GM12892 (cell line): ENCODE measurements at regions not wholly inside any gene's neighbourhood (a gene's known extent, or its start where the extent isn't known, plus 50 kb on each side); places are given as distances from the start of the nearest gene placed in this dataset.

Experiments used
- DNase-seq: peaks from one replicate; pipeline ENCODE4 v3.0.0; 2011; ENCODE audit not compliant: insufficient read length
- FAIRE-seq: peaks from 2 replicates; lab custom pipeline; 2011; peaks lifted over from hg19 to GRCh38; lab: Jason Lieb, UNC
- POLR2A ChIP-seq: IDR thresholded peaks from 2 replicates; pipeline ENCODE4 v1.6.1; 2011; ENCODE audit warnings: low read depth, low read length, control low read depth
- POLR2AphosphoS5 ChIP-seq: IDR thresholded peaks from 2 replicates; pipeline ENCODE4 v1.6.1; 2011; ENCODE audit warnings: low read depth, low read length, control low read depth
- TAF1 ChIP-seq: IDR thresholded peaks from 2 replicates; pipeline ENCODE4 v1.6.1; 2011; ENCODE audit warnings: low read depth, mild to moderate bottlenecking, control low read depth, low read length, borderline replicate concordance

- no peak for FAIRE-seq
- DNase-seq, result no peak
- TF ChIP-seq POLR2AphosphoS5 (no peak), TAF1 (no peak), POLR2A (no peak)
Observed at GRCh38 chr4:163582703-163583102, 88.2 kb downstream of the TMA16 start.

GRCh38 chr4:163587867-163588266 is 93.4 kb downstream of the TMA16 start:
- DNase-seq (no peak), FAIRE-seq (peak; percentile 5)
- no peak for TF ChIP-seq POLR2AphosphoS5
- TF ChIP-seq TAF1, result no peak
- TF ChIP-seq POLR2A, result no peak

GRCh38 chr4:163588532-163588931 is 94.0 kb downstream of the TMA16 start:
- FAIRE-seq, result no peak
- TF ChIP-seq TAF1 (no peak), POLR2AphosphoS5 (no peak), POLR2A (no peak)

GRCh38 chr4:163590103-163590502 is 95.6 kb downstream of the TMA16 start:
- FAIRE-seq, result no peak
- TF ChIP-seq POLR2AphosphoS5 (no peak), TAF1 (no peak), POLR2A (no peak)

More at GRCh38 chr4:163588532-163588931, 94.0 kb downstream of the TMA16 start:
- no peak for DNase-seq

GRCh38 chr4:163590619-163591264 is 96.3 kb downstream of the TMA16 start:
- peak; percentile 56 for FAIRE-seq

More at GRCh38 chr4:163590103-163590502, 95.6 kb downstream of the TMA16 start:
- no peak for DNase-seq

GRCh38 chr4:163591614-163592020 is 97.1 kb downstream of the TMA16 start:
- FAIRE-seq (peak; percentile 87), DNase-seq (no peak)
- TF ChIP-seq TAF1 (no peak), POLR2AphosphoS5 (no peak), POLR2A (no peak)

More at GRCh38 chr4:163590619-163591264, 96.3 kb downstream of the TMA16 start:
- TF ChIP-seq TAF1 (no peak), POLR2AphosphoS5 (no peak), POLR2A (no peak)
- no peak for DNase-seq

- FAIRE-seq (no peak), DNase-seq (no peak)
- TF ChIP-seq TAF1, result no peak
- no peak for TF ChIP-seq POLR2A
- TF ChIP-seq POLR2AphosphoS5, result no peak
Observed at GRCh38 chr4:163592212-163592611, 97.7 kb downstream of the TMA16 start.

- no peak for FAIRE-seq
- TF ChIP-seq TAF1 (no peak), POLR2AphosphoS5 (no peak), POLR2A (no peak)
- DNase-seq, result no peak
Observed at GRCh38 chr4:163595580-163595979, 101.1 kb downstream of the TMA16 start.

GRCh38 chr4:163598028-163598427 is 103.5 kb downstream of the TMA16 start:
- no peak for TF ChIP-seq TAF1
- TF ChIP-seq POLR2A, result no peak
- TF ChIP-seq POLR2AphosphoS5, result no peak
- DNase-seq (no peak), FAIRE-seq (peak; percentile 77)

- TF ChIP-seq POLR2AphosphoS5 (no peak), TAF1 (no peak), POLR2A (no peak)
- no peak for FAIRE-seq
- no peak for DNase-seq
Observed at GRCh38 chr4:163598489-163598888, 104.0 kb downstream of the TMA16 start.

GRCh38 chr4:163600727-163601126 is 106.2 kb downstream of the TMA16 start:
- TF ChIP-seq POLR2A (no peak), POLR2AphosphoS5 (no peak), TAF1 (no peak)
- no peak for FAIRE-seq

GRCh38 chr4:163603257-163603656 is 108.8 kb downstream of the TMA16 start:
- TF ChIP-seq TAF1, result no peak
- no peak for TF ChIP-seq POLR2AphosphoS5
- TF ChIP-seq POLR2A, result no peak
- FAIRE-seq (peak; percentile 24), DNase-seq (no peak)

More at GRCh38 chr4:163600727-163601126, 106.2 kb downstream of the TMA16 start:
- DNase-seq, result no peak
